ENCODE measurements at regions not wholly inside any gene's neighbourhood (a gene's known extent, or its start where the extent isn't known, plus 50 kb on each side); places are given as distances from the start of the nearest gene placed in this dataset.

- Histone ChIP-seq H4K20me1 (ENCODE audit: control insufficient read depth, insufficient read depth, low read depth, low read length) (no peaks in the 10 kb centered on the region), H3K4me3 (ENCODE audit: low read length) (no peak overlapping the region), H3K79me2 (ENCODE audit: control insufficient read depth, low read length) (no peaks in the 10 kb centered on the region), H3K4me2 (ENCODE audit: low read length) (no peak overlapping the region), H3K4me1 (ENCODE audit: control insufficient read depth, low read length) (no peaks in the 10 kb centered on the region), H3K9me3 (ENCODE audit: control insufficient read depth, insufficient read depth, low read length) (peaks cover 6% of the 10 kb centered on the region; the same call in 1 of the 2 replicates), H3K36me3 (ENCODE audit: control insufficient read depth, low read length) (no peaks in the 10 kb centered on the region), H3K27me3 (ENCODE audit: control insufficient read depth, low read length) (no peaks in the 10 kb centered on the region), H3K27ac (ENCODE audit: low read depth, low read length) (no peak overlapping the region), H3K9me2 (replicated peaks; ENCODE audit: control insufficient read depth, low read length) (no peaks in the 10 kb centered on the region), H3F3A (ENCODE audit: control insufficient read depth, insufficient read depth) (no peaks in the 10 kb centered on the region)
- TF ChIP-seq CTCF (IDR thresholded peaks at IDR 0.05; ENCODE audit: low read depth, low read length, poor library complexity, severe bottlenecking): no peak
- TF ChIP-seq EZH2phosphoT487 (IDR thresholded peaks at IDR 0.05; ENCODE audit: borderline replicate concordance, low read length): no peak
Measured at GRCh38 chr1:5373281-5373680, 618.9 kb downstream of the NPHP4 start.

GRCh38 chr1:5371270-5371669, 621.0 kb downstream of the NPHP4 start:
- no peaks in the 10 kb centered on the region for H3K36me3 ChIP-seq (ENCODE audit: control insufficient read depth, low read length)
- H3K27ac ChIP-seq (ENCODE audit: low read depth, low read length): no peak overlapping the region
- H4K20me1 ChIP-seq (ENCODE audit: control insufficient read depth, insufficient read depth, low read depth, low read length): no peaks in the 10 kb centered on the region
- no peaks in the 10 kb centered on the region for H3K4me1 ChIP-seq (ENCODE audit: control insufficient read depth, low read length)
- H3F3A ChIP-seq (ENCODE audit: control insufficient read depth, insufficient read depth): no peaks in the 10 kb centered on the region
- no peaks in the 10 kb centered on the region for H3K79me2 ChIP-seq (ENCODE audit: control insufficient read depth, low read length)
- H3K4me3 ChIP-seq (ENCODE audit: low read length): no peak overlapping the region
- no peak for TF ChIP-seq CTCF (IDR thresholded peaks at IDR 0.05; ENCODE audit: low read depth, low read length, poor library complexity, severe bottlenecking)
- no peak for TF ChIP-seq EZH2phosphoT487 (IDR thresholded peaks at IDR 0.05; ENCODE audit: borderline replicate concordance, low read length)
- no peak overlapping the region for H3K4me2 ChIP-seq (ENCODE audit: low read length)
- H3K9me2 ChIP-seq (replicated peaks; ENCODE audit: control insufficient read depth, low read length): no peaks in the 10 kb centered on the region
- H3K9me3 ChIP-seq (ENCODE audit: control insufficient read depth, insufficient read depth, low read length): peaks cover 6% of the 10 kb centered on the region; the same call in 1 of the 2 replicates
- no peaks in the 10 kb centered on the region for H3K27me3 ChIP-seq (ENCODE audit: control insufficient read depth, low read length)

GRCh38 chr1:5370311-5370710, 621.9 kb downstream of the NPHP4 start:
- Histone ChIP-seq H3K4me1 (ENCODE audit: control insufficient read depth, low read length) (no peaks in the 10 kb centered on the region), H4K20me1 (ENCODE audit: control insufficient read depth, insufficient read depth, low read depth, low read length) (no peaks in the 10 kb centered on the region), H3K9me3 (ENCODE audit: control insufficient read depth, insufficient read depth, low read length) (peaks cover 6% of the 10 kb centered on the region; the same call in 1 of the 2 replicates), H3K79me2 (ENCODE audit: control insufficient read depth, low read length) (no peaks in the 10 kb centered on the region), H3K36me3 (ENCODE audit: control insufficient read depth, low read length) (no peaks in the 10 kb centered on the region), H3K27me3 (ENCODE audit: control insufficient read depth, low read length) (no peaks in the 10 kb centered on the region), H3K9me2 (replicated peaks; ENCODE audit: control insufficient read depth, low read length) (no peaks in the 10 kb centered on the region), H3K4me3 (ENCODE audit: low read length) (no peak overlapping the region), H3F3A (ENCODE audit: control insufficient read depth, insufficient read depth) (no peaks in the 10 kb centered on the region), H3K27ac (ENCODE audit: low read depth, low read length) (no peak overlapping the region), H3K4me2 (ENCODE audit: low read length) (no peak overlapping the region)
- TF ChIP-seq EZH2phosphoT487 (IDR thresholded peaks at IDR 0.05; ENCODE audit: borderline replicate concordance, low read length): no peak
- TF ChIP-seq CTCF (IDR thresholded peaks at IDR 0.05; ENCODE audit: low read depth, low read length, poor library complexity, severe bottlenecking): no peak

Measured in DOHH2 (cell line).